HG02970 (cell line): ENCODE measurements at regions not wholly inside any gene's neighbourhood (a gene's known extent, or its start where the extent isn't known, plus 50 kb on each side); places are given as distances from the start of the nearest gene placed in this dataset.

ENCODE experiments used
- ATAC-seq: cut with Tn5 transposase; IDR thresholded peaks from one replicate; pipeline ENCODE4 v1.9.1; 2021; ENCODE audit warnings: mild to moderate bottlenecking, moderate library complexity, moderate number of reproducible peaks; ENCODE audit not compliant: unreplicated experiment, low FRiP score

- no peak for ATAC-seq
Observed at GRCh38 chr5:4206127-4206526, 610.5 kb downstream of the IRX1 start.

DNA sequence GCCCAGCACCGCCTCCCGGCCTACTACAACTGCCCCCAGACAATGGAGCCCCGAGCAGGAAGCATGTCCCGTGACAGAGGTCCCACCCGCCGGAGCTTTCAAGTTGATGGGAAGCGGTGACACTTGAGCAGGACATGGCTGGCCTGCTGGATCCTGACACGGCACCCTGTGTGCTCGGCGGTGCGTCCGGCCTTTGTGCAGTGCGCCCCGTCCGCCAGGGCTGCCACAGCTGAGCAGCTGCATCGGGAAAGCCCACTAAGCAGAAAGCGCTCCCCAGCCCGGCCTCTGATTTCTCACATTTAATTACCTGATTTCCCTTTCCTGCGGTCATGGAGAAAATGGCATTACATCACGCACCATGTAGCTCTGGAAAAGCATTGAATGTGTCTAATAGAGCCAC is 611.9 kb downstream of the IRX1 start:
- ATAC-seq, result no peak

DNA sequence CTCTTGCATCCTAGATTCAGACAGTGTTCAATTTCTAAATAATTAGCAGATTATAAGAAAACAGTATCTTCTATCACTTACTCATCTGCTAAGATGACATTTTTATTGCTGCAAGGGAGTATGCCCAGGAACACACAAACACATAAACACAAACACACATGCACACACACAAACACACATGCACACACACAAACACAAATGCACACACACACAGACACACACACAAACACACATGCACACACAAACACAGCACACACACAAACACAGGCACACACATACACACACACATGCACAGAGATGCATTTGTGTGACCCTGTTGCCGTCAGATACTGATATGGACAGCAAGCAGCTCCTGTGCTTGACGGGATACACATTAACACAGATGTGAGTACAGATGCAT is 612.9 kb downstream of the IRX1 start:
- no peak for ATAC-seq

- ATAC-seq, result no peak
Observed at GRCh38 chr5:4208996-4209395, 613.4 kb downstream of the IRX1 start.

GRCh38 chr5:4212071-4212739 is 616.6 kb downstream of the IRX1 start:
- no peak for ATAC-seq

- ATAC-seq, result no peak
Observed at GRCh38 chr5:4212981-4213819, 617.6 kb downstream of the IRX1 start.

GRCh38 chr5:4215143-4215542 is 619.5 kb downstream of the IRX1 start:
- ATAC-seq, result no peak

DNA sequence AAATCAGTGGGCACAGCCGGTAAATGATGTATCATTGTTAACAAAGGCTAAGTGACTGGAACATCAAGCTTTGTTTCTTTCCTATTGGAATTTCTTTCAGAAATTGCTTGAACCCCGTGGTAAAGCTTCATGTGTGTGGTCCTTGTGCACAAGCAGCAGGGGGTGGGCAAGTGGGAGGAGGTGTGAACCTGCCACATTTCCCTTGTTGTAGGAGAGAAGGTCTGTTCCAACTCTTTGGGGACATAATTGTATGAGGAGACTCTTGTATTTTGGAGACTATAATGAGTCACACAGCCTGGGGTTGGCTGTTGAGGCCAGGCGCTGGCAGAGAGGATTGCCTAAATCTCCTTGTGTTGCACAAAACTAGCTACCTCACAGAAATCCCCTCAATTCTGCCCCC is 620.5 kb downstream of the IRX1 start:
- no peak for ATAC-seq

- ATAC-seq, result no peak
Observed at GRCh38 chr5:4220016-4220415, 624.4 kb downstream of the IRX1 start.

GRCh38 chr5:4221048-4221447 is 625.4 kb downstream of the IRX1 start:
- no peak for ATAC-seq

DNA sequence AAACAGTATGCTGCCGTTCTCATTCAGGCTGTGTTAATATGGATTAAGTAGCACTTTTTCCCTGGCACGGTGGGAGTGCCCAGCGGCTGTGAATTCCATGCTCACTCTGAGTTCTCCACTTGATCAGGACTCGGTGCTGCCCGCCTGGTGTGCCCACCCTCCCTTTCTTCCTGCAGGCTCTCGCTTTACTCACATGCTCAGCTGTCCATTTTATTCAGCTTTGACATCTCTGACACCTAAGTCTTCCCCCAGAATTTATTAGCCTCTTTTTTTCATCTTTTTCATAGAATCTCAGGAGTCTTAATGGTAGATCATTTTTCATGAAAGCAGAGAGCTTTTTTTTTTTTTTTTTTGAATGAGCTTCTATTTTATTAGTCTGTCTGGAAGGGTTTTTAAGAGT is 626.5 kb downstream of the IRX1 start:
- ATAC-seq, result no peak

DNA sequence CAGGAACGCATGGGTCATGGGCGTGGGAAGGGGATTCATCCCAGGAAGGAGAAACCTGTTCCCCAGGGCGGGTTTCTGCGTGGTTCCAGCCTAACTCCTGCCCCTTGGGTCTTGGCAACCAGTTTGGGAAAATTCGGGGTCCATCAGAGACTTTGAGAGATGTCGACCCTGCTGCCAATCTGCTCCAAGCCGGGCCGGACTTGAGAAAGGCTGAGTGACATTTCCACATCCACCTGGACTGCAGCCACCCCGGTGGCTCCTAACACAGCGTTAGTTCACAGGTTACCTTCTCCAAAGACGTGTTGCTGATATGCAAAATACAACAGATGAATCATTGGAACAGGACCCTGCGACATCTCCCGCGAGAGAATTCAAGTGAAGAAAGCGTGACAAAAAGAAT is 627.2 kb downstream of the IRX1 start:
- no peak for ATAC-seq

DNA sequence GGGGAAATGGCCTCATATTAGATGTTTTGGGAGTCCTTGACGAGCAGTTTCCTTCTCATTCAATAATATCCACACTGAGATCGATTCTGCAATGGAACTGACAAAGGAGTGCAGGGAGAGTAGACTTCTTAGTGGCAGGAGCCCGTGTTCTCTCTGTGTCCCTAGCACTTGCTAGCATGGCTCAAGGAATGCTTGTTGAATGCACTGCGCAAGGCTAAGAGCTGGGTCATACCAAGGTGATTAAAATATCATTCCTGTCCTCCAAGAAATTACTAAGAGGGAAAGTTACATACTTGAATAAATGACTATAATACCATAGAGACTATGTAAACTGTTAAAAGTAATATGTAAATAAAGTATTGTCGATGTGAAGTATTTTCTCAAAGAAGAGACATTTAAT is 630.1 kb downstream of the IRX1 start:
- ATAC-seq, result no peak

- ATAC-seq, result no peak
Observed at GRCh38 chr5:4226565-4226964, 630.9 kb downstream of the IRX1 start.

DNA sequence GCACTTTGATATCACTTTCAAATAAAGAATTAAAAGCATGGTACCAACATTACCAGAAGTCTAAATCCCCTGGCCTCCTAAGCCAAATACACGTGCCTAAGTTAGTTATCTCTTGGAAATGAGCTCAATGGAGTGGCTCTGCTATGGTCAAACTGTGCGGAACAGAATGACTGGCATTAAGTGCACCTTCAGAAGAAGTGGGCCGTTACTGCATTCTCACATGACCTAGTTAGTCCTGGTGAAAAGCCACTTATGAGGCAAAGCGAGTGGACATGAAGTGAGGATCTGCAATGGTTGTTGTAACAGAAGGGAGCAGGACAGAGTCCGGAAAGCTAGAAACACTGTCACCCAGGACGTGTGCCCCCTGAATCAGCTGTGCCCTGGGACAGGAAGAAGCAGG is 633.1 kb downstream of the IRX1 start:
- no peak for ATAC-seq

DNA sequence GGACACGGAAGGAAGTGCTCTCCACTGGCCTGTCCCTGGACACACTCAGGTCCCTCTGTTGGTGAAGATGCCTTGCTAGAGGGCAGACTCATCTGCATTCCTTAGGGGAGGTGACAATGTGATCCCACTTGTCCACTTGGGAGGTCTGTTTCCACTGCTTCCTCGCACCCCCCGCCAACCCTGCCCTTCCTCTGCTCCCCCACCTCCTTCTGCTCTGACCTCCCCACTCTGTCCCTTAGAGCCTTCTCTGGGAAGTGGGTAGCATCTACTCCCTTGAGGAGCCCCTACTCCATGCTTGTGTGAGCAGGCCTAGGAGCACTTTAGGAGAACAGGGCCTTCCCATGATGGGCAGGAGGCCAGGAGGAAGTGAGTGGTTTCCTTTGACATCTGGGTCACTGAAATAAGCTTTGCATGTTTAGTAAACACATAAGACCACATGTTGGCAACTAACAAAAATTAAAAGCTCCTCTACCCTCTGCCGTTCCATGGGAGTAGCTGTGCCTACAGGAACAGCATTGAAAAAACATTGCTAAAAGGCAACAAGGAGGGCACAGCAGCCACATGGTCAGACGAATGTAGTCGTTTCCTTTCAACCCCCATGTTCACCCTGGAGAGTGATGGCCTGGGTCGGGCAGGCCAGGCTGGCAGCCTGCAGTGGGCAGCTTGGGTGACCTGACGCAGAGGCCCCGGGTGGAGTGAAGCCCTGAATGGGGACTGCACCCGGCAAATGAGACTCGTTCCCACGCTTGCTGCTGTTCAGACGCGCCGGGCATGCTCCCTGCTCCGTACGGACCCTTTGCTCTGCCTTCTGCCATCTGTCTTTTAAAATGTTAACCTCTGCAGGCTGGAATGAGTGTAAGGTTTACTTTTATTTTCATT is 634.0 kb downstream of the IRX1 start:
- no peak for ATAC-seq

DNA sequence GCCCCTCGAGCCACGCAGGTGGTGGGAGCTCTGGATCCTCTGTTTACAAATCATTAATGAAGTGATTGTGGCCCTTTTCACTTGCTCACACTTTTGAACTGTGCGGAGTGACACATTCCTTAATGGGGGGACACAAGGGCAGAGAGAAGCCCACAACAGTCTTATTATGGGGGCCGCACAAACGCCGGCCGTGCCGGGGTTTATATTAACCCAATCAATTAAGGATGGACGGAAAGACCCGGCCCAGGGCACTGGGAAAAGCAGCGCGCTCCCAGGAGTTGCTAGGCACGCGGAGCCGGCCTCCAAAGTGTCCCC is 634.8 kb downstream of the IRX1 start:
- ATAC-seq, result no peak

DNA sequence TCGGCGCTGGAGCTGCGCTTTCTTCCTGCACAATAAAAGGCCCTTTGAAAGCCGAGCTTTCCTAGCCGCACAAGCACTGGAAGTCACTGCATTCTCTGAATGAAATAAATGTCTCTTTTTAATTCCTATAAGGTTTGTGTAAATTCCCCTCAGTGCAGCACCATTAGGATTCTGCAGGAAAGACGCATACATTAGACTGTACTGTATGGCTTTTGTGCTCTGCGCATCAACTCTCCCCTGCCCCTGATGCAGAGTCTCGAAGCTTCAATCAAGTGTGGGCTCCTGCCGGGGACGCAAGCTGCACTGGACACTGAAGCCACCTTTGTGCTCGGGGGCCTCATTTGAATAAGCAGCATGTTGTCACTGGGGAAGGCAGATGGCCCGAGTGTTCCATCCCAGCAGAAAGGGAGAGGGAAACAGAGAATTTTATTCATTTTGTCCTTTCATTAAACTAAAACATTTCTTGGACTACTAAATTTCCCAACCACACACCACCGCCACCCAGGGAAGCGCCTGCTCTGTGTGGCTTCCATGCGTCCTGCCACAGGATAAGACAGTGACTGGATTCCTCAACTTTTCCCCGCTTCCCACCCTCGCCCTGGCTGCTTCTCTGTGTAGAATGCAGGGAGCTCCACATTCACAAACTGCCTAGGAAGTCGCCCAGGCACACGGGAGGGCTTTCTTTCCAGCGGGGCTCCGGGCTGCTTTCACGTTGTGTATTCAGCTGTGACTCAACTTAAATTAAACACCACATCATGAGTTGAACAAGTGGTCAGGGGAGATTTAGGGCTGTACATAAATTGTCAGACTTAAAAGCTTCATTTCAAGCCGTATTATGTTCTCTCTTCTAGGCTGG is 635.4 kb downstream of the IRX1 start:
- no peak for ATAC-seq

DNA sequence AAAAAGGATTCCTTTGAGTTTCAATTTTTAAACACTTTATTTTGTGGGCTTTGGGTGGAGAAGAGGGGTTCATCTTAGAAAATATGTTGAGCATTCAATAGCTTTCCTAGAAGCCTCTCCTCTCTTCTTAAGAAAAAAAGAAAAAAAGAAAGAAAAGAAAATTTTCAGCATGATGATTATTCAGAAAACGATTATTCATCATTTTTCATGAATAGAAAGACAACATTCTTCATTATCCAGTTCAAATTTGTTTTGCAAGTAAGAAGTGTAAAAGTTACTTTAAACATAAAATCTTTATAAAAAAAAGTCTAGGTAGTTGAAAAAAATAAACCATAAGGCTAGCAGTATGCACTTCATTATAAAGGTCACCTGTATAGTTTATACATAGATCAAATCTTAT is 636.5 kb downstream of the IRX1 start:
- no peak for ATAC-seq

- no peak for ATAC-seq
Observed at GRCh38 chr5:4233671-4234070, 638.0 kb downstream of the IRX1 start.
